Keratinocyte (primary cell): ENCODE measurements at regions not wholly inside any gene's neighbourhood (a gene's known extent, or its start where the extent isn't known, plus 50 kb on each side); places are given as distances from the start of the nearest gene placed in this dataset.

Experiments
- DNase-seq: peaks from one replicate; pipeline ENCODE4 v3.0.0-alpha.2; 2011; ENCODE audit warnings: low read depth, missing footprints, low spot score
- FAIRE-seq: peaks from 2 replicates; lab custom pipeline; 2011; peaks lifted over from hg19 to GRCh38; lab: Jason Lieb, UNC
- H2AFZ ChIP-seq: 2 replicates; pipeline ENCODE4 v1.6.0; 2012; ENCODE audit warnings: low read length, control low read depth, inconsistent platforms; ENCODE audit not compliant: control insufficient read depth
- H3K27ac ChIP-seq: 2 replicates; pipeline ENCODE4 v1.5.1; 2011; ENCODE audit warnings: low read length; ENCODE audit not compliant: control insufficient read depth, insufficient read depth
- H3K27me3 ChIP-seq: 3 replicates; pipeline ENCODE4 v1.6.0; 2011; ENCODE audit warnings: low read length; ENCODE audit not compliant: control insufficient read depth, insufficient read depth; ENCODE audit errors: extremely low read depth
- H3K36me3 ChIP-seq, 2 experiments: 2 replicates in 1 of 2; 3 replicates in 1 of 2; pipeline ENCODE4 v1.5.1; 2011; ENCODE audit warnings: low read length in 2 of 2, mild to moderate bottlenecking in 1 of 2; ENCODE audit not compliant: control insufficient read depth in 2 of 2, insufficient read depth in 2 of 2; ENCODE audit errors: extremely low read depth in 1 of 2
- H3K4me1 ChIP-seq: 3 replicates; pipeline ENCODE4 v1.5.1; 2011; ENCODE audit warnings: low read length; ENCODE audit not compliant: control insufficient read depth, insufficient read depth; ENCODE audit errors: extremely low read depth
- H3K4me2 ChIP-seq: 3 replicates; pipeline ENCODE4 v1.6.0; 2011; ENCODE audit warnings: low read depth, low read length; ENCODE audit not compliant: control insufficient read depth, insufficient read depth; ENCODE audit errors: extremely low read depth
- H3K4me3 ChIP-seq, 3 experiments: fragments of 200-600 bp in 1 of 3; sonication (generic) in 1 of 3; 2 replicates in 2 of 3; 3 replicates in 1 of 3; pipeline ENCODE4 v1.5.1; 2011 to 2016; ENCODE audit warnings: low read length in 3 of 3, mild to moderate bottlenecking in 3 of 3, control low read depth in 2 of 3, inconsistent platforms in 1 of 3, low read depth in 1 of 3, mixed read lengths in 1 of 3, mixed run types in 1 of 3, moderate library complexity in 1 of 3; ENCODE audit not compliant: control insufficient read depth in 2 of 3, insufficient read depth in 2 of 3; ENCODE audit errors: extremely low read depth in 1 of 3
- H3K79me2 ChIP-seq: 2 replicates; pipeline ENCODE4 v1.6.0; 2012; ENCODE audit warnings: low read length; ENCODE audit not compliant: control insufficient read depth, insufficient read depth
- H3K9ac ChIP-seq: 3 replicates; pipeline ENCODE4 v1.6.0; 2011; ENCODE audit warnings: low read length; ENCODE audit not compliant: control insufficient read depth, insufficient read depth; ENCODE audit errors: extremely low read depth
- H3K9me1 ChIP-seq: 3 replicates; pipeline ENCODE4 v1.6.0; 2011; ENCODE audit warnings: low read length; ENCODE audit not compliant: control insufficient read depth, insufficient read depth; ENCODE audit errors: extremely low read depth
- H3K9me3 ChIP-seq: 2 replicates; pipeline ENCODE4 v1.5.1; 2012; ENCODE audit warnings: low read depth, low read length; ENCODE audit not compliant: control insufficient read depth
- H4K20me1 ChIP-seq: 3 replicates; pipeline ENCODE4 v1.6.0; 2011; ENCODE audit warnings: low read length; ENCODE audit not compliant: control insufficient read depth, insufficient read depth; ENCODE audit errors: extremely low read depth
- CTCF ChIP-seq, 3 experiments: IDR thresholded peaks in 1 of 3; conservative IDR thresholded peaks in 1 of 3; optimal IDR thresholded peaks in 1 of 3; 2 replicates in 2 of 3; 3 replicates in 1 of 3; pipeline versions ENCODE3 to v1.5.1; 2011; ENCODE audit warnings: low read length in 3 of 3, mild to moderate bottlenecking in 3 of 3, moderate library complexity in 2 of 3, control low read depth in 1 of 3, inconsistent platforms in 1 of 3; ENCODE audit not compliant: insufficient read depth in 2 of 3; ENCODE audit errors: extremely low read depth in 1 of 3
- EZH2 ChIP-seq: IDR thresholded peaks from one replicate; pipeline ENCODE4 v1.6.1; 2012; ENCODE audit warnings: inconsistent platforms, mild to moderate bottlenecking, low read length, moderate library complexity
- dilution Hi-C: fragments of 300-500 bp; cut with MboI; formaldehyde crosslinking; loops from one replicate; pipeline ENCODE4 v1.7.0; 2020; ENCODE audit warnings: low sequenced_read_pairs; ENCODE audit not compliant: extremely low pct_ligation_motif_present

- Histone ChIP-seq H3K9me3 (no peaks in the 10 kb centered on the region), H3K4me3 (no peak overlapping the region), H3K9me1 (no peaks in the 10 kb centered on the region), H3K27me3 (no peaks in the 10 kb centered on the region), H3K27ac (no peak overlapping the region), H4K20me1 (no peaks in the 10 kb centered on the region), H3K79me2 (no peaks in the 10 kb centered on the region), H3K4me2 (no peak overlapping the region), H2AFZ (no peak overlapping the region), H3K36me3 (no peaks in the 10 kb centered on the region), H3K9ac (no peak overlapping the region), H3K4me1 (no peaks in the 10 kb centered on the region)
- FAIRE-seq, result no peak
- DNase-seq, result no peak
- TF ChIP-seq CTCF (optimal IDR thresholded peaks at IDR 0.05 in 1 of 3, IDR thresholded peaks at IDR 0.05 in 1 of 3, conservative IDR thresholded peaks at IDR 0.05 in 1 of 3; ENCODE audit: extremely low read depth in 1 of 3, insufficient read depth in 2 of 3, low read length in 3 of 3), result no peak
- TF ChIP-seq EZH2, result no peak
- dilution Hi-C loops, result no loop called here
Observed at GRCh38 chr18:51404620-51405019, 207.1 kb upstream of the MEX3C start.

DNA sequence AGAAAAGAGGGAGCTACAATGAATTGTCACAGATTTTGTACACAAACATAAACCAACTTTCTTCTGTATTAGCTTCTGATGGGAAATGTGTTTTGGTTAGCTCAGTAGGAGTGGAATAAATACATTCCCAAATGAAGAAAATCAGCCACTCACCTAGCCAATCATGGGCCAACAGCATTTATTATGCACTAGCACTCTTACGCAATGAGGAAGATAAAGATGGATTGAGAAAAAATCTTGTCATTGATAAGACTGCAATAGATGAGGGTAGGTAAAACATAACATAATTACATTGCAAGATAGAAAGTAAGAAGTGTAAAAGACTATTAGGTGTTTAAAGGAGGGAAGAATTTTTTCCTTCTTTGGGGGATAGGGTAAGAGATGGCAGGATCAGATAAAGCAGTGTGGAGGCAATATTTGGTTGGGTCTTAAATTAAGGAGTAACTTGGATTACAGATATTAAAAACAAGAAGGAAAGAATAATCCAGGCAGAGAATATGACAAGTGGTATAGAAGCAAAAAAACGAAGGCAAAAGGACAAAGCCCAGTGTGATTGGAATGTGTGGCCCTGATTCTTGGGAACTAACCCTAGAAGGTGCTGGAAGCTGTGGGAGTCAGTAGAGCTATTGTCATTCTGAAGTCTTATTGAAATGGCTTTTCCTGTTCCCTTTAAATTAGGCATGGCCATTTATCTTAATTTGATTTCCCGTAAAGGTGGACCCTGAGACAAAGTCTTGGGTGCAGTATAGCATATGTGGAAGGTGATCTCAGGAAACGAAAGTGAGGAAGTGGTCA is 208.4 kb upstream of the MEX3C start:
- no peak overlapping the region for H3K4me2 ChIP-seq
- no peaks in the 10 kb centered on the region for H3K9me3 ChIP-seq
- no peaks in the 10 kb centered on the region for H3K9me1 ChIP-seq
- no peak overlapping the region for H2AFZ ChIP-seq
- H3K27ac ChIP-seq, result no peak overlapping the region
- FAIRE-seq (no peak), DNase-seq (no peak)
- no peaks in the 10 kb centered on the region for H3K36me3 ChIP-seq
- no peaks in the 10 kb centered on the region for H3K27me3 ChIP-seq
- H3K4me3 ChIP-seq, result no peak overlapping the region
- no peaks in the 10 kb centered on the region for H4K20me1 ChIP-seq
- no peak overlapping the region for H3K9ac ChIP-seq
- dilution Hi-C loops, result no loop called here
- no peaks in the 10 kb centered on the region for H3K4me1 ChIP-seq
- TF ChIP-seq EZH2 (no peak), CTCF (optimal IDR thresholded peaks at IDR 0.05 in 1 of 3, IDR thresholded peaks at IDR 0.05 in 1 of 3, conservative IDR thresholded peaks at IDR 0.05 in 1 of 3; ENCODE audit: extremely low read depth in 1 of 3, insufficient read depth in 2 of 3, low read length in 3 of 3) (no peak)
- no peaks in the 10 kb centered on the region for H3K79me2 ChIP-seq
